Stimulated activated naive CD8-positive, alpha-beta T cell treated with anti-CD3 and anti-CD28 coated beads, Interleukin-15, amount 100 ng/mL, for 72 hours (primary cell): ENCODE measurements at regions not wholly inside any gene's neighbourhood (a gene's known extent, or its start where the extent isn't known, plus 50 kb on each side); places are given as distances from the start of the nearest gene placed in this dataset.

Source experiments
- ATAC-seq: fragments of 150-1000 bp; cut with Tn5 transposase; 2 replicates; pipeline ENCODE4 v1.10.0; 2021; ENCODE audit warnings: mild to moderate bottlenecking, moderate library complexity
- DNase-seq, 2 donors: peaks; one replicate each; pipeline ENCODE4 v3.0.0; 2021 to 2022
- H3K27ac Mint-ChIP-seq, 2 donors: one replicate each; pipeline ENCODE4 v1.8.0; 2022; ENCODE audit warnings: mild to moderate bottlenecking in 2 of 2, mixed read lengths in 2 of 2, moderate library complexity in 2 of 2
- H3K27me3 Mint-ChIP-seq: one replicate; pipeline ENCODE4 v1.8.0; 2022; ENCODE audit warnings: mixed read lengths
- H3K4me1 Mint-ChIP-seq: one replicate; pipeline ENCODE4 v1.8.0; 2022; ENCODE audit warnings: mild to moderate bottlenecking, mixed read lengths
- H3K4me3 Mint-ChIP-seq, 2 donors: one replicate each; pipeline ENCODE4 v1.8.0; 2022; ENCODE audit warnings: mild to moderate bottlenecking in 2 of 2, mixed read lengths in 2 of 2, moderate library complexity in 1 of 2
- H3K9me3 Mint-ChIP-seq, 2 donors: one replicate each; pipeline ENCODE4 v1.8.0; 2022; ENCODE audit warnings: mixed read lengths in 2 of 2

GRCh38 chr21:34313116-34313515, 50.7 kb upstream of the KCNE2 start:
- Mint-ChIP-seq H3K4me1 (no peaks in the 10 kb centered on the region), H3K27me3 (peaks cover 12% of the 10 kb centered on the region), H3K9me3 (no peaks in the 10 kb centered on the region), H3K4me3 (no peak overlapping the region), H3K27ac (no peak overlapping the region)
- ATAC-seq (no peak), DNase-seq (no peak)
